Nephron progenitor cell (in vitro differentiated cells): ENCODE measurements at regions not wholly inside any gene's neighbourhood (a gene's known extent, or its start where the extent isn't known, plus 50 kb on each side); places are given as distances from the start of the nearest gene placed in this dataset.

Experiments
- DNase-seq: peaks from one replicate; pipeline ENCODE4 v3.0.0; 2021
- H3K27ac Mint-ChIP-seq: 2 replicates; pipeline ENCODE4 v1.8.0; 2021; ENCODE audit warnings: mild to moderate bottlenecking, moderate library complexity, mixed read lengths
- H3K27me3 Mint-ChIP-seq: 2 replicates; pipeline ENCODE4 v1.8.0; 2021; ENCODE audit warnings: mild to moderate bottlenecking, low read depth, mixed read lengths; ENCODE audit not compliant: poor library complexity
- H3K36me3 Mint-ChIP-seq: 2 replicates; pipeline ENCODE4 v1.8.0; 2021; ENCODE audit warnings: low read depth, mixed read lengths
- H3K4me1 Mint-ChIP-seq: 2 replicates; pipeline ENCODE4 v1.8.0; 2021; ENCODE audit warnings: mixed read lengths
- H3K4me3 Mint-ChIP-seq: 2 replicates; pipeline ENCODE4 v1.8.0; 2021; ENCODE audit warnings: mild to moderate bottlenecking, moderate library complexity, mixed read lengths
- H3K9me3 Mint-ChIP-seq: 2 replicates; pipeline ENCODE4 v1.8.0; 2021; ENCODE audit warnings: mild to moderate bottlenecking, moderate library complexity, mixed read lengths
- CTCF ChIP-seq: fragments of 200-600 bp; sonication (generic); IDR thresholded peaks from 2 replicates; pipeline ENCODE4 v1.5.0; 2021; ENCODE audit warnings: antibody characterized with exemption

- TF ChIP-seq CTCF, result no peak
- Mint-ChIP-seq H3K27ac (no peak overlapping the region), H3K9me3 (peaks cover 16% of the 10 kb centered on the region), H3K27me3 (no peaks in the 10 kb centered on the region), H3K36me3 (peaks cover 11% of the 10 kb centered on the region), H3K4me3 (no peak overlapping the region), H3K4me1 (peaks cover 18% of the 10 kb centered on the region)
- DNase-seq, result no peak
Observed at GRCh38 chr9:81242866-81243265, 446.5 kb downstream of the TLE1 start.

GRCh38 chr9:81239388-81239787, 450.0 kb downstream of the TLE1 start:
- H3K4me1 Mint-ChIP-seq, result peaks cover 15% of the 10 kb centered on the region
- no peak for DNase-seq
- H3K4me3 Mint-ChIP-seq, result no peak overlapping the region
- no peak for TF ChIP-seq CTCF
- no peak overlapping the region for H3K27ac Mint-ChIP-seq
- H3K36me3 Mint-ChIP-seq, result peaks cover 16% of the 10 kb centered on the region
- H3K27me3 Mint-ChIP-seq, result no peaks in the 10 kb centered on the region
- H3K9me3 Mint-ChIP-seq, result peaks cover 15% of the 10 kb centered on the region

- Mint-ChIP-seq H3K9me3 (peaks cover 15% of the 10 kb centered on the region), H3K4me1 (peaks cover 9% of the 10 kb centered on the region), H3K27ac (no peak overlapping the region), H3K36me3 (peaks cover 16% of the 10 kb centered on the region), H3K27me3 (no peaks in the 10 kb centered on the region), H3K4me3 (no peak overlapping the region)
- DNase-seq, result no peak
- TF ChIP-seq CTCF, result no peak
Observed at GRCh38 chr9:81237565-81238231, 451.6 kb downstream of the TLE1 start.

- Mint-ChIP-seq H3K36me3 (peaks cover 16% of the 10 kb centered on the region), H3K27ac (peak overlapping the region; percentile 88), H3K4me3 (no peak overlapping the region), H3K9me3 (peaks cover 15% of the 10 kb centered on the region), H3K4me1 (peaks cover 9% of the 10 kb centered on the region), H3K27me3 (no peaks in the 10 kb centered on the region)
- no peak for DNase-seq
- no peak for TF ChIP-seq CTCF
Observed at GRCh38 chr9:81234924-81235610, 454.3 kb downstream of the TLE1 start.

GRCh38 chr9:81231011-81231410, 458.3 kb downstream of the TLE1 start:
- H3K4me1 Mint-ChIP-seq, result peaks cover 18% of the 10 kb centered on the region
- H3K9me3 Mint-ChIP-seq, result no peaks in the 10 kb centered on the region
- H3K27me3 Mint-ChIP-seq, result no peaks in the 10 kb centered on the region

More at GRCh38 chr9:81231011-81231410, 458.3 kb downstream of the TLE1 start:
- Mint-ChIP-seq H3K36me3 (no peaks in the 10 kb centered on the region), H3K4me3 (no peak overlapping the region), H3K27ac (no peak overlapping the region)
- no peak for DNase-seq
- no peak for TF ChIP-seq CTCF
